ENCODE measurements at regions not wholly inside any gene's neighbourhood (a gene's known extent, or its start where the extent isn't known, plus 50 kb on each side); places are given as distances from the start of the nearest gene placed in this dataset.

DNA sequence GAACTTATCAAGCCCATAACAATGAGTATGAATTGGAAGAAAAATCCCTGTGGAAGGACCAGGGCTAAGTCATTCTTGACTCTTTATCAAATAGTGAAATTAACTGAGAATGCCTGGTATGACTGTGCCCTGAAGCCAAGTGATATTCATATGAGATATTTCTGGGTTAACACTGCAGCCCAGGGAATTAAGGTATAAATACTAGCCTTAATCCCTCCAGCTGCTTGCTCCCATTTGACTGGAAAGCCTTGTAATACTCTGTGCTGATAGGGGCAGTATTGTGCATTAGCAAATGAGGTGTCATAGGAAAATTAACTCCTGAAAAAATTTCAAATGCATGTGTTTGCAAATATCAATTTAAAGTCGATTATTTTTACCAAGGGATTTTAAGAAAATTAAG lies 568.8 kb downstream of the LMO4 start:
- no peak for DNase-seq (ENCODE audit: low spot score)
- no peaks in the 10 kb centered on the region for H3K27me3 ChIP-seq (ENCODE audit: insufficient read depth, poor library complexity, severe bottlenecking)
- no peak for ATAC-seq (ENCODE audit: low read depth)
- no peaks in the 10 kb centered on the region for H3K36me3 ChIP-seq (ENCODE audit: low read depth)
- TF ChIP-seq, protein P1, sequence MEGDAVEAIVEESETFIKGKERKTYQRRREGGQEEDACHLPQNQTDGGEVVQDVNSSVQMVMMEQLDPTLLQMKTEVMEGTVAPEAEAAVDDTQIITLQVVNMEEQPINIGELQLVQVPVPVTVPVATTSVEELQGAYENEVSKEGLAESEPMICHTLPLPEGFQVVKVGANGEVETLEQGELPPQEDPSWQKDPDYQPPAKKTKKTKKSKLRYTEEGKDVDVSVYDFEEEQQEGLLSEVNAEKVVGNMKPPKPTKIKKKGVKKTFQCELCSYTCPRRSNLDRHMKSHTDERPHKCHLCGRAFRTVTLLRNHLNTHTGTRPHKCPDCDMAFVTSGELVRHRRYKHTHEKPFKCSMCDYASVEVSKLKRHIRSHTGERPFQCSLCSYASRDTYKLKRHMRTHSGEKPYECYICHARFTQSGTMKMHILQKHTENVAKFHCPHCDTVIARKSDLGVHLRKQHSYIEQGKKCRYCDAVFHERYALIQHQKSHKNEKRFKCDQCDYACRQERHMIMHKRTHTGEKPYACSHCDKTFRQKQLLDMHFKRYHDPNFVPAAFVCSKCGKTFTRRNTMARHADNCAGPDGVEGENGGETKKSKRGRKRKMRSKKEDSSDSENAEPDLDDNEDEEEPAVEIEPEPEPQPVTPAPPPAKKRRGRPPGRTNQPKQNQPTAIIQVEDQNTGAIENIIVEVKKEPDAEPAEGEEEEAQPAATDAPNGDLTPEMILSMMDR (IDR thresholded peaks at IDR 0.05; ENCODE audit: poor library complexity, severe bottlenecking) = no peak
- no peaks in the 10 kb centered on the region for H3K9me3 ChIP-seq (ENCODE audit: severe bottlenecking)
- H3K4me1 ChIP-seq (ENCODE audit: insufficient read depth, poor library complexity, severe bottlenecking) = no peaks in the 10 kb centered on the region
- H3K4me3 ChIP-seq (ENCODE audit: severe bottlenecking) = no peak overlapping the region
- no peak overlapping the region for H3K27ac ChIP-seq (ENCODE audit: poor library complexity, severe bottlenecking)

DNA sequence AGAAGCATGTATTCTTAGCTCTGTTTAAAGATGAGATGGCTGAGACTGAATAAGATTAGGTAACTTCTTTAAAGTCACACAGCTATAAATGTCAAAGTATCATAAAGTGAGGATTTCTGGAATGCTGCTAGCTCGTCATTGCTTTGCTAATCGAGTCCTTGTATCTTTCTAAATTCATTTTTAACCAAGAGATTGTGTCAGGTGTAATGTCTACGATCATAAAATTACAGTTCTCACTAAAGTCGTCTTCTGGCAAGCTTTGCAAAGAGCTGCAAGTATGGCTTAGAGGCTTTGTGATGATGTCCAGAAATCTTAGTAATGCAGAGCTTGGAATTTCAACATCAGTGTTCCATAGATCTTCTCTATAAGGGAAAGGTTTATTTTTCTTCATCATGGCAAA lies 569.8 kb downstream of the LMO4 start:
- Histone ChIP-seq H3K9me3 (ENCODE audit: severe bottlenecking) (no peaks in the 10 kb centered on the region), H3K27me3 (ENCODE audit: insufficient read depth, poor library complexity, severe bottlenecking) (no peaks in the 10 kb centered on the region), H3K4me3 (ENCODE audit: severe bottlenecking) (no peak overlapping the region), H3K36me3 (ENCODE audit: low read depth) (no peaks in the 10 kb centered on the region), H3K27ac (ENCODE audit: poor library complexity, severe bottlenecking) (no peak overlapping the region), H3K4me1 (ENCODE audit: insufficient read depth, poor library complexity, severe bottlenecking) (no peaks in the 10 kb centered on the region)
- no peak for DNase-seq (ENCODE audit: low spot score)
- no peak for ATAC-seq (ENCODE audit: low read depth)
- TF ChIP-seq, protein P1 (IDR thresholded peaks at IDR 0.05; ENCODE audit: poor library complexity, severe bottlenecking) = no peak

DNA sequence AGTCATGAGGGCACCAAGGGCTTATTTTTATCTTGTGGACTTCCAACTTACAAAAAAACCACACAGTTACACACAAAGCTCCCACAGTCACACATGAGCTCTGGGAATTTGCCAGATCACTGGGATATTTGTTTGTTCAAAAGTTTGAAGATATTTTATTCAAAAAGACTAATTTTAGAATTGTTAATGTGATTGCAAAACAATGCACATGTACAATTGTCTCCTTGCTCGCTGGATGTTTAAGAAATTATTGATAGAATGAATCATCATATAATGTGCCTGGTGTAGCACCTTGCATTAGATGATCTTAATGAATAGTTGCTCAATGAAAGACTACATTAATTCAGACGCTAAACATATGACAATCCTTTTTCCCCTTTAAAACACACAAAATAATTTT lies 570.3 kb downstream of the LMO4 start:
- Histone ChIP-seq H3K27ac (ENCODE audit: poor library complexity, severe bottlenecking) (no peak overlapping the region), H3K36me3 (ENCODE audit: low read depth) (no peaks in the 10 kb centered on the region), H3K4me1 (ENCODE audit: insufficient read depth, poor library complexity, severe bottlenecking) (no peaks in the 10 kb centered on the region), H3K9me3 (ENCODE audit: severe bottlenecking) (no peaks in the 10 kb centered on the region), H3K27me3 (ENCODE audit: insufficient read depth, poor library complexity, severe bottlenecking) (no peaks in the 10 kb centered on the region), H3K4me3 (ENCODE audit: severe bottlenecking) (no peak overlapping the region)
- no peak for DNase-seq (ENCODE audit: low spot score)
- TF ChIP-seq, protein P1 (IDR thresholded peaks at IDR 0.05; ENCODE audit: poor library complexity, severe bottlenecking) = no peak
- ATAC-seq (ENCODE audit: low read depth) = no peak

DNA sequence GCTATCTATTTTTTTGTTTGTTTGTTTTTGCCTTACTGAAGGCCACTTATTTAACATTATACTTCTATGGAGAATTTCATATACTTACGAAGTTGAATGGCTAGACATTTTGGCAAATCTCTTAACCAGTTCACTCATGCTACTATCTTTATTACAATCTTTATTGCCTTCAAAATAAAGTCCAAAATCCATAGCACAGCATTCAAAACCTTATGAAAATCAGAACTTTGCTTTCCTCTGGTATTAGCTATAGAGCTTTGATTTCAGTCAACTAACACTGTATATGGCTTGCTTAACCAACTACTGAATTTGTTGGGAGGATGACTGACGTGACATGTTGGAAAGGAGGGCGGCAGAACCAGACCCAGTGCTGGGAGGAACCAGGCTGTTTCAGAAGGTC lies 571.1 kb downstream of the LMO4 start:
- no peaks in the 10 kb centered on the region for H3K36me3 ChIP-seq (ENCODE audit: low read depth)
- no peaks in the 10 kb centered on the region for H3K4me1 ChIP-seq (ENCODE audit: insufficient read depth, poor library complexity, severe bottlenecking)
- ATAC-seq (ENCODE audit: low read depth) = no peak
- DNase-seq (ENCODE audit: low spot score) = no peak
- H3K4me3 ChIP-seq (ENCODE audit: severe bottlenecking) = no peak overlapping the region
- no peak overlapping the region for H3K27ac ChIP-seq (ENCODE audit: poor library complexity, severe bottlenecking)
- H3K27me3 ChIP-seq (ENCODE audit: insufficient read depth, poor library complexity, severe bottlenecking) = no peaks in the 10 kb centered on the region
- TF ChIP-seq, protein P1 (IDR thresholded peaks at IDR 0.05; ENCODE audit: poor library complexity, severe bottlenecking) = no peak
- no peaks in the 10 kb centered on the region for H3K9me3 ChIP-seq (ENCODE audit: severe bottlenecking)

DNA sequence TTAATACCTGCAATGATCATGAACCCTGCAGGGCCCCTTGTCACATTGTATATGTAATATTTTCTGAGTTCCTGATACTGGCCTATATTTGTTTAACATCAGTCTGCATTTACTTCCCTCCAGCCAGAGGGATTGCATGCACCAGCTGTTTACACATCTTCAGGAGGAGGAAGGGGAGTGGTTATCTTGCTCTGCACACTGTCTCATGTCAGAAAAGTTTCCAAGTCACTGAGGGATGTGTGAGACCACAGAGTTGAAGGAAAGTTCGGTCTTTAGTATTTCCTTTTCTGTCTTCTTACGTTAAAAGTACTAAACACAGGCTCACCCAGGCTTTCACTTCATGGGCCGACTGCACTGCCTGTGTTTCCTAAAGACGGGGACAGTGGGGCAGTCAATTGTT lies 574.1 kb downstream of the LMO4 start:
- Histone ChIP-seq H3K36me3 (ENCODE audit: low read depth) (no peaks in the 10 kb centered on the region), H3K4me1 (ENCODE audit: insufficient read depth, poor library complexity, severe bottlenecking) (no peaks in the 10 kb centered on the region), H3K9me3 (ENCODE audit: severe bottlenecking) (no peaks in the 10 kb centered on the region), H3K27me3 (ENCODE audit: insufficient read depth, poor library complexity, severe bottlenecking) (no peaks in the 10 kb centered on the region), H3K4me3 (ENCODE audit: severe bottlenecking) (no peak overlapping the region), H3K27ac (ENCODE audit: poor library complexity, severe bottlenecking) (no peak overlapping the region)
- ATAC-seq (ENCODE audit: low read depth) (no peak), DNase-seq (ENCODE audit: low spot score) (no peak)
- TF ChIP-seq, protein P1 (IDR thresholded peaks at IDR 0.05; ENCODE audit: poor library complexity, severe bottlenecking) = no peak

Data from RWPE2 (cell line).